MM.1S (cell line): ENCODE measurements at regions not wholly inside any gene's neighbourhood (a gene's known extent, or its start where the extent isn't known, plus 50 kb on each side); places are given as distances from the start of the nearest gene placed in this dataset.

Source experiments
- DNase-seq: peaks from one replicate; pipeline ENCODE4 v3.0.0-alpha.2; 2015
- H2AFZ ChIP-seq: fragments of 300-600 bp; sonication (generic); 2 replicates; pipeline ENCODE4 v1.6.0; 2016; ENCODE audit warnings: antibody characterized with exemption, low read length
- H3F3A ChIP-seq: fragments of 300-600 bp; sonication (generic); 2 replicates; pipeline ENCODE4 v1.6.1; 2016; ENCODE audit warnings: mild to moderate bottlenecking, antibody characterized with exemption, low read length, moderate library complexity, mixed read lengths; ENCODE audit not compliant: insufficient read depth
- H3K27ac ChIP-seq: fragments of 300-600 bp; sonication (generic); 2 replicates; pipeline ENCODE4 v1.5.1; 2016; ENCODE audit warnings: mild to moderate bottlenecking, low read length
- H3K27me3 ChIP-seq: fragments of 300-600 bp; sonication (generic); replicated peaks from 2 replicates; pipeline ENCODE4 v1.6.0; 2016; ENCODE audit warnings: low read length; ENCODE audit not compliant: insufficient read depth
- H3K36me3 ChIP-seq: fragments of 300-600 bp; sonication (generic); replicated peaks from 2 replicates; pipeline ENCODE4 v1.6.1; 2016; ENCODE audit warnings: mild to moderate bottlenecking, low read length, mixed read lengths; ENCODE audit not compliant: insufficient read depth
- H3K4me1 ChIP-seq: fragments of 300-600 bp; sonication (generic); 2 replicates; pipeline ENCODE4 v1.6.1; 2016; ENCODE audit warnings: low read length, mixed read lengths
- H3K4me2 ChIP-seq: fragments of 300-600 bp; sonication (generic); 2 replicates; pipeline ENCODE4 v1.6.0; 2016; ENCODE audit warnings: low read depth, low read length
- H3K4me3 ChIP-seq: fragments of 300-600 bp; sonication (generic); 2 replicates; pipeline ENCODE4 v1.5.1; 2016; ENCODE audit warnings: low read length, mixed read lengths
- H3K79me2 ChIP-seq: fragments of 300-600 bp; sonication (generic); 2 replicates; pipeline ENCODE4 v1.6.1; 2016; ENCODE audit warnings: mixed run types, low read length, mixed read lengths
- H3K9ac ChIP-seq: fragments of 300-600 bp; sonication (generic); 2 replicates; pipeline ENCODE4 v1.6.1; 2016; ENCODE audit warnings: low read length, mixed read lengths
- H3K9me2 ChIP-seq: fragments of 300-600 bp; sonication (generic); replicated peaks from 2 replicates; pipeline ENCODE4 v1.6.1; 2016; ENCODE audit warnings: mild to moderate bottlenecking, low read length, mixed read lengths; ENCODE audit not compliant: insufficient read depth
- H3K9me3 ChIP-seq: fragments of 300-600 bp; sonication (generic); replicated peaks from 2 replicates; pipeline ENCODE4 v1.6.1; 2016; ENCODE audit warnings: mild to moderate bottlenecking, low read length, mixed read lengths; ENCODE audit not compliant: insufficient read depth
- H4K20me1 ChIP-seq: fragments of 300-600 bp; sonication (generic); 2 replicates; pipeline ENCODE4 v1.6.1; 2016; ENCODE audit warnings: mild to moderate bottlenecking, low read length, moderate library complexity, mixed read lengths; ENCODE audit not compliant: insufficient read depth
- CTCF ChIP-seq: fragments of 300-600 bp; sonication (generic); IDR thresholded peaks from 2 replicates; pipeline ENCODE4 v1.5.1; 2016; ENCODE audit warnings: antibody characterized with exemption, low read length, mixed read lengths
- EZH2 ChIP-seq: fragments of 300-600 bp; sonication (generic); optimal IDR thresholded peaks from 2 replicates; pipeline ENCODE3; 2017; ENCODE audit warnings: low read depth, mild to moderate bottlenecking, antibody characterized with exemption, low read length, mixed read lengths
- EZH2phosphoT487 ChIP-seq: fragments of 300-600 bp; sonication (generic); IDR thresholded peaks from 2 replicates; pipeline ENCODE4 v1.6.1; 2018; ENCODE audit warnings: antibody characterized with exemption, low read length

GRCh38 chr4:1577822-1578217 is 106.3 kb downstream of the FAM53A start:
- Histone ChIP-seq H3K4me3 (no peak overlapping the region), H3K9me2 (no peaks in the 10 kb centered on the region), H3K4me2 (no peak overlapping the region), H3K36me3 (no peaks in the 10 kb centered on the region), H3K27ac (no peak overlapping the region), H3K27me3 (no peaks in the 10 kb centered on the region), H3K9me3 (no peaks in the 10 kb centered on the region), H3K4me1 (no peaks in the 10 kb centered on the region), H2AFZ (no peak overlapping the region), H3K79me2 (no peaks in the 10 kb centered on the region), H3F3A (no peaks in the 10 kb centered on the region), H4K20me1 (no peaks in the 10 kb centered on the region), H3K9ac (no peak overlapping the region)
- DNase-seq, result no peak
- TF ChIP-seq EZH2 (no peak), EZH2phosphoT487 (no peak), CTCF (no peak)

DNA sequence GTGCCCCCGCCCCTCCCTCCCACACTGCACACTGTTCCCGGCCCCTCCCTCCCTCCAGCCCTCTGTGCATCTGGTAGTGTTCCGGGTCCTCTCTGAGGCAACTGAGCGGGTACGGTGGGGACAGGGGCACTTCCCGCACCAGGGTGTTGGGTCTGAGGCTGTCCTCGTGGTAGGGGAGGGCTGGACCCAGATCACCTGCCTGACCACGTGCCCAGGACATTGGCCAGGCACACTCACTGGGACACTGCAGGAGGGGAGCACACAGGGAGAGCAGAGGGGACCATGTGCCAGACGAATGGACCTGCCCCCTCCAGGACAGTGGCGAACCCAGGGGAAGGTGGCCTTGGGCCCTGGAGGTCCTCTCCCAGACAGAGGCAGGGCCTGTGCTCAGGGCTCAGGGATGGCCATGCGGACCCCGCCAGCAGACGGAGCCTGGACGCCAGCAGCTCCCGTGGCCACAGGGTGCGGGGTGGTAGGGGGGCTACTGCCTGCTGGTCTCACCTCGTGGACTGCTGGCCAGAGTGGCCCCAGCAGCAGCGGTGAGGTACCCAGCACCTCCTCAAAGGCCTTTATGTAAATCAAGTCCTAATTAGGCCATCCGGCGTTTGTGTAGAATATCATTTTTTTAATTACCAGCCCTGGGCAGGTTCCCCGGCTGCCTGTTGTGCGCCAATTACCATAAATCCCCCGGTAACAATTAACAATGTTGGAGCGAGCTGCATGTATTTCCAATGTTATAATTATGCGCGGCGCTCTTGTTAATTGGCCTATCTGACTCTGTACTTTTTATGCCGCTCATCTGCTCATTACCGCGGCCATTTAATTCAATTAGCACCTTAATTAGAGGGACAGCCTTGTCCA is 106.9 kb downstream of the FAM53A start:
- Histone ChIP-seq H4K20me1 (no peaks in the 10 kb centered on the region), H3K4me3 (no peak overlapping the region), H3K27ac (no peak overlapping the region), H3K36me3 (no peaks in the 10 kb centered on the region), H3K9ac (no peak overlapping the region), H3K9me3 (no peaks in the 10 kb centered on the region), H3K79me2 (no peaks in the 10 kb centered on the region), H2AFZ (no peak overlapping the region), H3K27me3 (no peaks in the 10 kb centered on the region), H3K4me2 (no peak overlapping the region), H3F3A (no peaks in the 10 kb centered on the region), H3K9me2 (no peaks in the 10 kb centered on the region), H3K4me1 (no peaks in the 10 kb centered on the region)
- DNase-seq, result no peak
- no peak for TF ChIP-seq CTCF
- TF ChIP-seq EZH2, result no peak
- TF ChIP-seq EZH2phosphoT487, result no peak

- Histone ChIP-seq H3K4me1 (no peaks in the 10 kb centered on the region), H3K36me3 (no peaks in the 10 kb centered on the region), H3K27ac (no peak overlapping the region), H3K9me2 (no peaks in the 10 kb centered on the region), H3K4me2 (no peak overlapping the region), H3K9me3 (no peaks in the 10 kb centered on the region), H3K79me2 (no peaks in the 10 kb centered on the region), H3K9ac (no peak overlapping the region), H2AFZ (no peak overlapping the region), H3F3A (no peaks in the 10 kb centered on the region), H3K4me3 (no peak overlapping the region), H4K20me1 (no peaks in the 10 kb centered on the region), H3K27me3 (no peaks in the 10 kb centered on the region)
- no peak for DNase-seq
- TF ChIP-seq CTCF, result no peak
- no peak for TF ChIP-seq EZH2phosphoT487
- no peak for TF ChIP-seq EZH2
Observed at GRCh38 chr4:1576304-1576960, 107.7 kb downstream of the FAM53A start.
